Mesenchymal stem cell (in vitro differentiated cells and primary cell): ENCODE measurements at regions not wholly inside any gene's neighbourhood (a gene's known extent, or its start where the extent isn't known, plus 50 kb on each side); places are given as distances from the start of the nearest gene placed in this dataset.

ENCODE experiments used
- DNase-seq: peaks from one replicate; pipeline ENCODE4 v3.0.0-alpha.2; 2013
- H2AFZ ChIP-seq: one replicate; pipeline ENCODE4 v1.6.1; 2013; ENCODE audit warnings: low read depth, mild to moderate bottlenecking, control low read depth, inconsistent platforms, low read length, moderate library complexity
- H2AK5ac ChIP-seq: 2 replicates; pipeline ENCODE4 v1.6.1; 2013; ENCODE audit warnings: low read length, moderate library complexity, mild to moderate bottlenecking, inconsistent platforms; ENCODE audit not compliant: severe bottlenecking
- H2BK120ac ChIP-seq: one replicate; pipeline ENCODE4 v1.6.1; 2013; ENCODE audit warnings: low read depth, mild to moderate bottlenecking, inconsistent platforms, low read length, moderate library complexity
- H2BK12ac ChIP-seq, 2 experiments: one replicate each; pipeline ENCODE4 v1.6.1; 2013; ENCODE audit warnings: inconsistent platforms in 2 of 2, low read length in 2 of 2, mild to moderate bottlenecking in 2 of 2, moderate library complexity in 2 of 2, control low read depth in 1 of 2
- H2BK15ac ChIP-seq: one replicate; pipeline ENCODE4 v1.6.1; 2013; ENCODE audit warnings: mild to moderate bottlenecking, low read depth, inconsistent platforms; ENCODE audit not compliant: poor library complexity, severe bottlenecking
- H2BK5ac ChIP-seq: 2 replicates; pipeline ENCODE4 v1.6.1; 2013; ENCODE audit warnings: low read depth, mild to moderate bottlenecking, low read length, control low read depth, inconsistent platforms; ENCODE audit not compliant: poor library complexity, severe bottlenecking
- H3K14ac ChIP-seq, 2 experiments: one replicate each; pipeline ENCODE4 v1.6.1; 2013; ENCODE audit warnings: inconsistent platforms in 2 of 2, low read length in 2 of 2, control low read depth in 1 of 2, mild to moderate bottlenecking in 1 of 2, moderate library complexity in 1 of 2
- H3K18ac ChIP-seq, 2 experiments: one replicate each; pipeline ENCODE4 v1.6.1; 2013; ENCODE audit warnings: inconsistent platforms in 2 of 2, low read length in 2 of 2, control low read depth in 1 of 2, low read depth in 1 of 2, mild to moderate bottlenecking in 1 of 2
- H3K23ac ChIP-seq, 2 experiments: one replicate each; pipeline ENCODE4 v1.6.1; 2013; ENCODE audit warnings: inconsistent platforms in 2 of 2, low read length in 2 of 2, mild to moderate bottlenecking in 2 of 2, moderate library complexity in 2 of 2, control low read depth in 1 of 2
- H3K27ac ChIP-seq: 2 replicates; pipeline ENCODE4 v1.5.1; 2013; ENCODE audit warnings: mild to moderate bottlenecking, moderate library complexity, low read length, control low read depth, inconsistent platforms; ENCODE audit not compliant: poor library complexity, severe bottlenecking
- H3K27me3 ChIP-seq, 2 experiments: 2 replicates each; pipeline versions ENCODE4 v1.6.1 to v1.7.0; 2013; ENCODE audit warnings: low read length in 2 of 2, mild to moderate bottlenecking in 2 of 2, moderate library complexity in 2 of 2, control low read depth in 1 of 2, inconsistent platforms in 1 of 2; ENCODE audit not compliant: control insufficient read depth in 1 of 2, insufficient read depth in 1 of 2
- H3K36me3 ChIP-seq, 2 experiments: 2 replicates each; pipeline versions ENCODE4 v1.6.1 to v1.7.0; 2013; ENCODE audit warnings: low read length in 2 of 2, control low read depth in 1 of 2, inconsistent platforms in 1 of 2, low read depth in 1 of 2, mild to moderate bottlenecking in 1 of 2; ENCODE audit not compliant: insufficient read depth in 2 of 2, control insufficient read depth in 1 of 2
- H3K4ac ChIP-seq, 2 experiments: one replicate each; pipeline ENCODE4 v1.6.1; 2013; ENCODE audit warnings: inconsistent platforms in 2 of 2, low read length in 2 of 2, mild to moderate bottlenecking in 2 of 2, moderate library complexity in 2 of 2, control low read depth in 1 of 2, low read depth in 1 of 2
- H3K4me1 ChIP-seq: 2 replicates; pipeline ENCODE4 v1.6.1; 2013; ENCODE audit warnings: low read depth, low read length, control low read depth; ENCODE audit not compliant: control insufficient read depth, insufficient read depth
- H3K4me2 ChIP-seq: 2 replicates; pipeline ENCODE4 v1.6.1; 2013; ENCODE audit warnings: low read length, mild to moderate bottlenecking, inconsistent platforms; ENCODE audit not compliant: poor library complexity, severe bottlenecking
- H3K4me3 ChIP-seq, 2 experiments: 2 replicates each; pipeline versions ENCODE4 v1.5.1 to v1.7.0; 2013; ENCODE audit warnings: low read length in 2 of 2, mild to moderate bottlenecking in 2 of 2, control low read depth in 1 of 2, low read depth in 1 of 2; ENCODE audit not compliant: insufficient read depth in 1 of 2
- H3K79me1 ChIP-seq: replicated peaks from 2 replicates; pipeline ENCODE4 v1.6.1; 2013; ENCODE audit warnings: mild to moderate bottlenecking, control low read depth, low read length, inconsistent platforms; ENCODE audit not compliant: poor library complexity, severe bottlenecking
- H3K9ac ChIP-seq: 2 replicates; pipeline ENCODE4 v1.7.0; 2013; ENCODE audit warnings: mild to moderate bottlenecking, low read length, moderate library complexity
- H3K9me3 ChIP-seq: 2 replicates; pipeline ENCODE4 v1.7.0; 2013; ENCODE audit warnings: mild to moderate bottlenecking, low read length; ENCODE audit not compliant: control insufficient read depth
- H4K8ac ChIP-seq: one replicate; pipeline ENCODE4 v1.6.1; 2013; ENCODE audit warnings: inconsistent platforms, mild to moderate bottlenecking, low read length, moderate library complexity
- H4K91ac ChIP-seq: one replicate; pipeline ENCODE4 v1.6.1; 2013; ENCODE audit warnings: mild to moderate bottlenecking, low read length, inconsistent platforms
- WGBS: methylation state at CpG from one replicate; pipeline ENCODE4 v1.1.7; 2013; ENCODE audit warnings: mixed read lengths; 5-methylcytosine and 5-hydroxymethylcytosine counted together

DNA sequence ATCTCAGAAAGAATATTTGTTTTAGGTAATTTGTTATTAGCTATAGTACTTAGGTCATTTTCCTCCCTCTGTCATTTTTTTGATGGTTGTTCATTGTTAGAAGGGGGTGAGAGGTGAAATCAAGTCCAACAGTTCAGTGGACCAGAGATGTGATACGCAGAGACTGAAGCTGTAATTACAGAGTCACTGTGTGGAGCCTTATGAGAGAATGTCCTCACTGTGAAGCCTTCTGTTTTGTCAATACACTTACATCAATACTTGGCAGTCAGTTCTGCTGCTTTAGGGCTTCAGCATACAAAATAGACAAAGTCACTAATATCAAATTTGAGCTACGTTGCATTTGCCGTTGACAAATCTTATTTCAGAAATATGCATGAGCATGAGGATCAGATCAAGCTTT is 692.5 kb downstream of the C4orf33 start:
- no peak overlapping the region for H3K4me2 ChIP-seq
- no peak overlapping the region for H3K4me3 ChIP-seq
- no peaks in the 10 kb centered on the region for H3K27me3 ChIP-seq
- H2BK5ac ChIP-seq = no peak overlapping the region
- no peak overlapping the region for H3K23ac ChIP-seq
- 93% methylated on average over 3 of the region's 3 CpGs for WGBS
- H2BK15ac ChIP-seq = no peak overlapping the region
- H2AK5ac ChIP-seq = no peak overlapping the region
- no peak overlapping the region for H2BK120ac ChIP-seq
- no peak overlapping the region for H3K4ac ChIP-seq
- no peak overlapping the region for H2BK12ac ChIP-seq
- H3K14ac ChIP-seq = no peak overlapping the region
- no peak overlapping the region for H4K8ac ChIP-seq
- H3K27ac ChIP-seq = no peak overlapping the region
- no peak overlapping the region for H4K91ac ChIP-seq
- no peak overlapping the region for H2AFZ ChIP-seq
- no peaks in the 10 kb centered on the region for H3K4me1 ChIP-seq
- no peak overlapping the region for H3K9ac ChIP-seq
- no peak for DNase-seq
- no peaks in the 10 kb centered on the region for H3K36me3 ChIP-seq
- H3K18ac ChIP-seq = no peak overlapping the region
- H3K79me1 ChIP-seq = no peaks in the 10 kb centered on the region
- peaks cover 13% of the 10 kb centered on the region for H3K9me3 ChIP-seq

DNA sequence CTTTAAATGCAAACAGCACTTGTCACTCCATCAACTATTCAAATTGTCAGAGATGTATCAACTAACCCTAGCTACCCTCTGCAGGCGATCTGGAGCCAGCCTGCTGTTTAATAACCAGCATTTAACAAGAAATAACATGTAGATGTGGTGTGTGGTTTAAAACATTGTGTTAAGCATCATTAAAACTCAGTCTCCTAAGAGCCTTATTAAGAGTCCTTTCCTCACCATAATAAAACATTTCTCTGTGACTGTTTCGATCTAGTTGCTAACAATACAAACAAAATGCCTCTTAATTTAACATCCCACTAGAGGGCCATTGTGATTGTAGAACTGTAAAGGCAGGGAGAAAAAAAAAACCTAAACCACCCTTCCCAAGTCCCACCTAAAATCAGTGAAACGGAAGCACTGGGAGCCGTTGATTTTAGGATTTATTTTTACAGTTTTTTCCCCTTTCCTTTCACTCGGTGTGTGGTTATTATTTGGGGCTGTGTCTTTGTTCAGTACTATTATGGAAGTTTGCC is 708.6 kb downstream of the C4orf33 start:
- no peak overlapping the region for H3K23ac ChIP-seq
- H3K14ac ChIP-seq = no peak overlapping the region
- no peak overlapping the region for H2BK5ac ChIP-seq
- H2AFZ ChIP-seq = no peak overlapping the region
- no peak overlapping the region for H3K18ac ChIP-seq
- H3K4me2 ChIP-seq = no peak overlapping the region
- H4K8ac ChIP-seq = no peak overlapping the region
- no peaks in the 10 kb centered on the region for H3K9me3 ChIP-seq
- H2BK15ac ChIP-seq = no peak overlapping the region
- H3K4me1 ChIP-seq = no peaks in the 10 kb centered on the region
- H3K9ac ChIP-seq = no peak overlapping the region
- no peaks in the 10 kb centered on the region for H3K36me3 ChIP-seq
- H4K91ac ChIP-seq = no peak overlapping the region
- H3K4me3 ChIP-seq = no peak overlapping the region
- H2BK120ac ChIP-seq = no peak overlapping the region
- WGBS = 92% methylated on average over 2 of the region's 5 CpGs
- no peak overlapping the region for H3K27ac ChIP-seq
- no peaks in the 10 kb centered on the region for H3K79me1 ChIP-seq
- H2AK5ac ChIP-seq = no peak overlapping the region
- no peaks in the 10 kb centered on the region for H3K27me3 ChIP-seq
- DNase-seq = no peak
- no peak overlapping the region for H3K4ac ChIP-seq
- H2BK12ac ChIP-seq = no peak overlapping the region

DNA sequence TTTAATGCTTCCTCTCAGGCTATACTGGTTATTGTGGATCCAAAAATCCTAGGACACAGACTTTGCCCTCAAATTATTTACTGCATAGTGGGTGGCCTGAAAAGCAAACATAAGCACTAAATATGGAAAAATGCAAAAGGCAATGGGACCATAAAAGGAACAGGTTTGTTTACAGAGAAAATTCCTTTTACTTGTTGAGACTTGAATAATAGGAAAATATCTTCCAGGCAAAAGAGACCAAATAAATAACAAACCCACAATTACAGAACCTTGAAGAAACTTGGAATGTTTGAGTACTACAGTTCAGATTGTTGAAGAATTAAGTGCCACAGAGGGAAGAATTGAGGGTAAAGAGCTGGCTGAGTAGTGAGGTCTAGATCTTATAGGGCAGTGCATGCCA is 711.0 kb downstream of the C4orf33 start:
- no peaks in the 10 kb centered on the region for H3K36me3 ChIP-seq
- no peaks in the 10 kb centered on the region for H3K27me3 ChIP-seq
- no peaks in the 10 kb centered on the region for H3K9me3 ChIP-seq
- no peak overlapping the region for H3K4ac ChIP-seq
- no peak overlapping the region for H3K14ac ChIP-seq
- no peak overlapping the region for H3K18ac ChIP-seq
- H3K23ac ChIP-seq = no peak overlapping the region
- no peak overlapping the region for H4K8ac ChIP-seq
- H2BK5ac ChIP-seq = no peak overlapping the region
- DNase-seq = no peak
- H3K9ac ChIP-seq = no peak overlapping the region
- no peak overlapping the region for H2BK15ac ChIP-seq
- no peak overlapping the region for H2AK5ac ChIP-seq
- H4K91ac ChIP-seq = no peak overlapping the region
- no peak overlapping the region for H2BK120ac ChIP-seq
- H3K27ac ChIP-seq = no peak overlapping the region
- no peak overlapping the region for H3K4me2 ChIP-seq
- no peak overlapping the region for H3K4me3 ChIP-seq
- no peak overlapping the region for H2AFZ ChIP-seq
- no peak overlapping the region for H2BK12ac ChIP-seq
- H3K4me1 ChIP-seq = no peaks in the 10 kb centered on the region
- no peaks in the 10 kb centered on the region for H3K79me1 ChIP-seq

DNA sequence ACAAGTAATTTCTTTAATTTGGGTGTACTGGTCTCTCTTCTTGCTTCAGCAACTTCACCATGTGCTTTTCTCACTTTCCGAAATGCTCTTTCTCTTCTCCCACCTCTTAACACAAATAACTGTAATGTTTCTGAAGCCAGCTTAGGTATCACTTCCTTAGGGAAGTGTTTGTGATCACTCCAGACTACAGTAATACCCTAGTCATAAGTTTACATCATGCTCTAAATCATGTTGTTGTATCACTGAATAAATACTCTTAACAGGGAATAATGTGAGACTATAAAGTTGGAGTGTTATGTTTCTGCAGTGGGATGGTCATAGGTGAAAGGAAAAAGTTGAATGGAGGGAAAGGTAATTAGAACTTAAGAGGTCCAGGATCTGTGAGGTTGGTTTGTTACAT is 712.3 kb downstream of the C4orf33 start:
- H2BK15ac ChIP-seq = no peak overlapping the region
- no peak for DNase-seq
- H2BK5ac ChIP-seq = no peak overlapping the region
- no peak overlapping the region for H3K27ac ChIP-seq
- no peak overlapping the region for H4K91ac ChIP-seq
- no peak overlapping the region for H3K18ac ChIP-seq
- H3K23ac ChIP-seq = no peak overlapping the region
- H3K4me1 ChIP-seq = no peaks in the 10 kb centered on the region
- H3K36me3 ChIP-seq = no peaks in the 10 kb centered on the region
- no peaks in the 10 kb centered on the region for H3K27me3 ChIP-seq
- no peak overlapping the region for H2AFZ ChIP-seq
- 100% methylated on average over 1 of the region's 1 CpG for WGBS
- no peak overlapping the region for H4K8ac ChIP-seq
- no peak overlapping the region for H3K9ac ChIP-seq
- no peaks in the 10 kb centered on the region for H3K9me3 ChIP-seq
- no peak overlapping the region for H3K14ac ChIP-seq
- no peak overlapping the region for H2BK12ac ChIP-seq
- H3K4me3 ChIP-seq = no peak overlapping the region
- H3K79me1 ChIP-seq = no peaks in the 10 kb centered on the region
- no peak overlapping the region for H3K4me2 ChIP-seq
- no peak overlapping the region for H2BK120ac ChIP-seq
- no peak overlapping the region for H2AK5ac ChIP-seq
- no peak overlapping the region for H3K4ac ChIP-seq
